HUDEP-2 (cell line): ENCODE measurements at regions not wholly inside any gene's neighbourhood (a gene's known extent, or its start where the extent isn't known, plus 50 kb on each side); places are given as distances from the start of the nearest gene placed in this dataset.
"Not testable (repeated sequence)": the region's sequence is repeated elsewhere in the genome, so short reads cannot be mapped to it uniquely, and the experiment has no call there.

ENCODE experiments used
- DNase-seq, 76 experiments: peaks; one replicate each; lab custom pipeline; 2025; ENCODE audit not compliant: unreplicated experiment in 76 of 76; lab: John Stamatoyannopoulos, UW

- no peak for DNase-seq
Observed at GRCh38 chr22:17318817-17319216, 50.4 kb upstream of the CECR2 start.

GRCh38 chr22:17315310-17315709 is 54.0 kb upstream of the CECR2 start:
- no peak for DNase-seq

GRCh38 chr22:17314487-17314886 is 54.8 kb upstream of the CECR2 start:
- no peak for DNase-seq

- DNase-seq: no peak
Observed at GRCh38 chr22:17313626-17314025, 55.6 kb upstream of the CECR2 start.

- DNase-seq: no peak
Observed at GRCh38 chr22:17307566-17307965, 61.7 kb upstream of the CECR2 start.

GRCh38 chr22:17305076-17305475 is 64.2 kb upstream of the CECR2 start:
- DNase-seq: no peak

GRCh38 chr22:17303840-17304779 is 65.2 kb upstream of the CECR2 start:
- DNase-seq: no peak

GRCh38 chr22:17303441-17303839 is 65.8 kb upstream of the CECR2 start:
- no peak for DNase-seq

- no peak for DNase-seq
Observed at GRCh38 chr22:17302616-17303015, 66.6 kb upstream of the CECR2 start.

GRCh38 chr22:17300926-17301325 is 68.3 kb upstream of the CECR2 start:
- DNase-seq: no peak

- DNase-seq: not testable (repeated sequence)
Observed at GRCh38 chr22:17298805-17299502, 70.3 kb upstream of the CECR2 start.

- no peak for DNase-seq
Observed at GRCh38 chr22:17285656-17286055, 66.4 kb upstream of the ADA2 start.

GRCh38 chr22:17284888-17285287 is 65.7 kb upstream of the ADA2 start:
- DNase-seq: peak in 1 of 76 experiments; percentile 4

- no peak for DNase-seq
Observed at GRCh38 chr22:17284466-17284865, 65.2 kb upstream of the ADA2 start.

- not testable (repeated sequence) for DNase-seq
Observed at GRCh38 chr22:17283865-17284264, 64.6 kb upstream of the ADA2 start.

- no peak for DNase-seq
Observed at GRCh38 chr22:17283423-17283822, 64.2 kb upstream of the ADA2 start.

GRCh38 chr22:17281440-17281841 is 62.2 kb upstream of the ADA2 start:
- DNase-seq: no peak

- no peak for DNase-seq
Observed at GRCh38 chr22:17281026-17281425, 61.8 kb upstream of the ADA2 start.

- no peak for DNase-seq
Observed at GRCh38 chr22:17272511-17272991, 53.3 kb upstream of the ADA2 start.

GRCh38 chr22:17271711-17272451 is 52.6 kb upstream of the ADA2 start:
- DNase-seq: no peak
